LNCAP (cell line): ENCODE measurements at regions not wholly inside any gene's neighbourhood (a gene's known extent, or its start where the extent isn't known, plus 50 kb on each side); places are given as distances from the start of the nearest gene placed in this dataset.

ENCODE experiments used
- TF ChIP-seq, protein P1 (sequence below): fragments of 450-650 bp; IDR thresholded peaks from 2 replicates; pipeline ENCODE4 v1.5.1; 2017; ENCODE audit warnings: mild to moderate bottlenecking

- TF ChIP-seq, protein P1, sequence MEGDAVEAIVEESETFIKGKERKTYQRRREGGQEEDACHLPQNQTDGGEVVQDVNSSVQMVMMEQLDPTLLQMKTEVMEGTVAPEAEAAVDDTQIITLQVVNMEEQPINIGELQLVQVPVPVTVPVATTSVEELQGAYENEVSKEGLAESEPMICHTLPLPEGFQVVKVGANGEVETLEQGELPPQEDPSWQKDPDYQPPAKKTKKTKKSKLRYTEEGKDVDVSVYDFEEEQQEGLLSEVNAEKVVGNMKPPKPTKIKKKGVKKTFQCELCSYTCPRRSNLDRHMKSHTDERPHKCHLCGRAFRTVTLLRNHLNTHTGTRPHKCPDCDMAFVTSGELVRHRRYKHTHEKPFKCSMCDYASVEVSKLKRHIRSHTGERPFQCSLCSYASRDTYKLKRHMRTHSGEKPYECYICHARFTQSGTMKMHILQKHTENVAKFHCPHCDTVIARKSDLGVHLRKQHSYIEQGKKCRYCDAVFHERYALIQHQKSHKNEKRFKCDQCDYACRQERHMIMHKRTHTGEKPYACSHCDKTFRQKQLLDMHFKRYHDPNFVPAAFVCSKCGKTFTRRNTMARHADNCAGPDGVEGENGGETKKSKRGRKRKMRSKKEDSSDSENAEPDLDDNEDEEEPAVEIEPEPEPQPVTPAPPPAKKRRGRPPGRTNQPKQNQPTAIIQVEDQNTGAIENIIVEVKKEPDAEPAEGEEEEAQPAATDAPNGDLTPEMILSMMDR: no peak
Observed at GRCh38 chr7:119685906-119686305, 587.1 kb upstream of the KCND2 start.

DNA sequence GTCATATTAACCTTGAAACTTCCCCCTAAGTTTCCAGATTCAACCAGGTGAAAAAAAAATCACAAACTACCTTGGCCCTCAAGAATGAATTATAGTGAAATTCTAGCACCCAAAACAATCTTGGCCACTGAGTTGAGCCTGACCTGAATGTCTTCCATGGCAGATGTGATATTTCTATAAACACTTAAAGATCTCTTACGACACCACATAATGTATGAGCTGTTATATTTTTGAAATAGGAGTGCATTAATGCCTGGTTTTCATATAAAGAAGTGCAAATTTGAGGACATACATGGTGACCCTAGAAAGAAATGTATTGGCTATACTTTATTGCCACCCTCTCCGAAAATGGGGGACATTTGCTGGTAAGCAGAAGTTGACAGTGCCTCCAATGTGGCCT lies 584.1 kb upstream of the KCND2 start:
- TF ChIP-seq, protein P1: no peak

GRCh38 chr7:119692541-119692940 lies 580.4 kb upstream of the KCND2 start:
- TF ChIP-seq, protein P1: no peak

GRCh38 chr7:119694506-119694905 lies 578.5 kb upstream of the KCND2 start:
- TF ChIP-seq, protein P1: no peak

GRCh38 chr7:119696336-119696735 lies 576.6 kb upstream of the KCND2 start:
- TF ChIP-seq, protein P1: no peak

- TF ChIP-seq, protein P1: no peak
Observed at GRCh38 chr7:119703895-119704294, 569.1 kb upstream of the KCND2 start.

- TF ChIP-seq, protein P1: no peak
Observed at GRCh38 chr7:119706608-119707007, 566.4 kb upstream of the KCND2 start.

DNA sequence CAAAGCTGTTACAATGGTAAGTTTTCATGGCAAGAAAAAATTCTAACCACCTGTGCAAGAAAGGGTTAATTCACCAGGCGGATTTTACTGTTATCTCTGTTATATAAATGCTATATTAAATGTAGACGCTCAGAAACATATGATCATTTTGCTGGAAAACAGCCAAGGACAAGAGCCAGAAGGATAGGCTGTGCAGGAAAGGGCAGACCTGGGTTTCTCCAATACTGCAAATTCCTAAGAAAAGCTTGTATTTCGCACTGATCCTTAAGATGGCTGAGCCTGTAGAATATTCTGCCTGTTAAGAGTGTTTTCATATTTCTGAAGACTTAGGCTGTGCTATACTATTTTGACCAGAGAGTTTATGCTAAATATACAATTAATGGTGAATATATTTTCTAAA lies 564.1 kb upstream of the KCND2 start:
- TF ChIP-seq, protein P1: no peak
